ENCODE measurements at regions not wholly inside any gene's neighbourhood (a gene's known extent, or its start where the extent isn't known, plus 50 kb on each side); places are given as distances from the start of the nearest gene placed in this dataset.

DNA sequence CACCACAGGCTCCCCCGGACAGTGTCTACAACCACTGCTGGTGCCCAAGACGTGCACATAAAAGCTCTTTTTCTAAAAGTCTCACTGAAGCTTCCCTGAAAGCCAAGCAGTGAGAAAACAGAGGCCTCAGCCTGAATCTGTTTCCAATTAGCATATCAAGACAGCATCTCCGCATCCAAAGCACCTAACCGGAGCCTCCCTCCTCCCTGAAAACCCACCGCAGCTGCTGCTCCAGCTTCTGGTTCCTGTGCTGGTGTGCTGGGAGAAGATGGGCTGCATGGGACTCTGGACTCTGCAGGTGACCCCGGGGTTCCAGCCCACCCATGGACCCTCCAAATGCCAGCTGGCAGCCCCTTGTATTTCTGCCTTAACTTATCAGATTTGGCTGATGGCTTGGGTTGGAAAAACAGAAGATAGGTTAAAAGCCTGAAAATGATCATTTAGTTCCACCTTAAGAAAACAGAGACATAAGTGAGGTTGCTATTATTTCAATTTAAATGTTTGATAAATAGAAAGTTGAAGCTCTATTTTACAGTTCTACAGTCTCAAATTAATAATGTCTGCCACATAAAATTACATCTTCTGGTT lies 103.3 kb downstream of the TMEM18 start:
- no peak for DNase-seq

- DNase-seq: no peak
Measured at GRCh38 chr2:573025-573424, 104.2 kb downstream of the TMEM18 start.

DNA sequence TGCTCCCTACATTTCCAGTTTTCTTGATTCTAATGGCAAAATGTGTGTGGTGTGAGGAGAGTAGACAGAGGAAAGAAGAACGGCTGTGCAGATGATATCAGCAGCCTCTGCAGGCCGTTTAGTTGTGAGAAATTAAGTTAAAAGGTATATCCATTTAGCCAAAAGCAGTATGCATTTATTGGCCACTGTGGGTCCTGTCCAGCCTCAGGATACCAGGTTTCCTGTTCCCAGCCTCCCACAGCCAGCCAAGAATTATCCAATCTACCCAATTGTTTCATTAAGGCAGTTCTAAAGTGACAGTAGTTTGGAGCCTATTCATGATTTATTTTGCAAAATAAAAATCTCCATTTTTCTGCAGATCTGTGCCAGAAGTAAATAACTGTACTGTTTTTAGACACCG lies 107.5 kb downstream of the TMEM18 start:
- no peak for DNase-seq

GRCh38 chr2:568639-569235 lies 108.5 kb downstream of the TMEM18 start:
- no peak for DNase-seq

GRCh38 chr2:567865-568638 lies 109.2 kb downstream of the TMEM18 start:
- no peak for DNase-seq

DNA sequence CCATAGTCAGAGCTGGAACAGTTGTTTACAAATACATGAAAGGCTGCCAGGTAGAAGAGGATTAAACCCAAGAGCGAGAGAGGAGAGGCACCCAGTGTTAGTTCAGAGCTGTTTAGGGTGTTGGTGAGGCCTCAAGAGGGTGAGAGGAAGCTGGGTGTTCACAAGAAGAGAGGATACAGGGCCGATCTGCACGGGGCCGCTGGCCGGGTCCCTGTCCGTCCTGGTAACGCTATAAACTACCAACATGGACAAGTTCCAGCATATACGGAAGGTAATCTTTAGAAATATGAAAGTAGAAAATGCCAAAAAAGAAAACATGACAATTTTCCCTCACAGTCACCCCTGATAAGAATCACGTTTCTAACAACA lies 109.7 kb downstream of the TMEM18 start:
- no peak for DNase-seq

GRCh38 chr2:566379-567313 lies 110.6 kb downstream of the TMEM18 start:
- DNase-seq: no peak

GRCh38 chr2:564471-565181 lies 112.6 kb downstream of the TMEM18 start:
- DNase-seq: no peak

GRCh38 chr2:563512-563911 lies 113.7 kb downstream of the TMEM18 start:
- no peak for DNase-seq

DNA sequence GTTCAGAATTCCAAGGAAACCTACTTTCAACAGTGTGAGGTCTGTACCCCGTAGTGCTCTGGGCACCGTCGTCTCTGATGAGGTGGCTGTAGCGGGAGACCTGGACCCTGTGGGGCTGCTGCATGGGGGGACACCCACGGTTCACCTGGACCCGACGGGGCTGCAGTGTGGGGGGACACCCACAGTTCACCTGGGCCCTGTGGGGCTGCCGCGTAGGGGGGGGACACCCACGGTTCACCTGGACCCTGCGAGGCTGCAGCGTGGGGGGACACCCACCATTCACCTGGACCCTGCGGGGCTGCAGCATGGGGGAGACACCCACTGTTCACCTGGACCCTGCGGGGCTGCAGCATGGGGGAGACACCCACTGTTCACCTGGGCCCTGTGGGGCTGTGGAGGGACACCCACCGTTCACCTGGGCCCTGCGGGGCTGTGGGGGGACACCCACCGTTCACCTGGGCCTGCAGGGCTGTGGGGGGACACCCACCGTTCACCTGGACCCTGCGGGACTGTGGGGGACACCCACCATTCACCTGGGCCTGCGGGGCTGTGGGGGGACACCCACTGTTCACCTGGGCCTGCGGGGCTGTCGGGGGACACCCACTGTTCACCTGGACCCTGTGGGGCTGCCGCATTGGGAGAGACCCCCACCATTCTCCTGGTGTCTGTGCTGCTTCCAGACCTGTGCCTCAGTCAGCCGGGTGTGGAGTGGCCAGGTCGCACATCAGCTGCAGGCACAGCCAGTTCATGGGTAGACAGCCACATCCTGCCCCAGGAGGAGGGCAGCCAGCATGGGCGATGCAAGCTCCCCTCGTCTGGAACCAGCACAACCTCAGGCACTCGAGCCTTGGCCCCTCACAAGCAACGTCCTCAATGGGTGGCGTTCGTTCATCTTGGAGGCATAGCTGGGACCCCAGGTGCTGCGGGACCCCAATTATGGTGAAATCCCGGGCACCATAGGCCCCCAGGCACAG lies 114.5 kb downstream of the TMEM18 start:
- DNase-seq: no peak

GRCh38 chr2:558879-559278 lies 118.3 kb downstream of the TMEM18 start:
- DNase-seq: no peak

DNA sequence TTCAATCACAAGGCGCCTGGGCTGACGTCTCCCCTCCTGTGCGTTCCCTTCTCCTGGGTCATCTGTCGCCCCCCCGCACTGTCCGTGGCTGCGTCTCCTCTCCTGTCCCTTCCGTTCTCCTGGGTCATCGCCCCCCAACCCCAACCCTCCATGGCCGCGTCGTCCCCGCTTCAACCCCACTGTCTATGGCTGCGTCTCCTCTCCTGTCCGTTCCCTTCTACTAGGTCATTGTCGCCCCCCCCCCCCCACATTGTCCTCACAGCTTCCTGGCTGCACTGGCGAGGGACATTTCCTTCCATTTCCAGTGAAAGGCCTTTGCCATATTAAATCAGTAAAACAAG lies 118.9 kb downstream of the TMEM18 start:
- DNase-seq: no peak

GRCh38 chr2:557635-558301 lies 119.4 kb downstream of the TMEM18 start:
- no peak for DNase-seq

DNA sequence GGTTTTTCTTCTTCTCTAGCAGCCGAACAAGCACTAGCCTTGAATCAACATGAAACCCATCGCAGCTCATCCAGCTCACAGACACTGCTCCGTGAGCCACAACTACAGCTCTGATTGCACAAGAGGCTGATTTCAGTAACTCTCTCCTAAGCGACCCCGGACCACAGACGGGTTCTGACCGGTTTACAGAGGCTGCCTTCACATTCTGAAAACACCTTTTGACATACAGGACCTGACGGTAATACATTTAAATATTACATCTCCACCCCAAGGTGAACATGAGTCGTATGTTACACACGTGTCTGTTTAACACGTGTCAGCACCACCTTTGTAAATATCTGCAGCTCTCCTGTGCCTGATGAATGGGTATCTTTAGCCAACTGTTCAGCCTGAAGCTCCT lies 120.7 kb downstream of the TMEM18 start:
- no peak for DNase-seq

- DNase-seq: no peak
Measured at GRCh38 chr2:555164-555922, 121.9 kb downstream of the TMEM18 start.

- no peak for DNase-seq
Measured at GRCh38 chr2:554444-554843, 122.8 kb downstream of the TMEM18 start.

GRCh38 chr2:552906-553305 lies 124.3 kb downstream of the TMEM18 start:
- DNase-seq: no peak

GRCh38 chr2:551621-552020 lies 125.6 kb downstream of the TMEM18 start:
- DNase-seq: no peak

DNA sequence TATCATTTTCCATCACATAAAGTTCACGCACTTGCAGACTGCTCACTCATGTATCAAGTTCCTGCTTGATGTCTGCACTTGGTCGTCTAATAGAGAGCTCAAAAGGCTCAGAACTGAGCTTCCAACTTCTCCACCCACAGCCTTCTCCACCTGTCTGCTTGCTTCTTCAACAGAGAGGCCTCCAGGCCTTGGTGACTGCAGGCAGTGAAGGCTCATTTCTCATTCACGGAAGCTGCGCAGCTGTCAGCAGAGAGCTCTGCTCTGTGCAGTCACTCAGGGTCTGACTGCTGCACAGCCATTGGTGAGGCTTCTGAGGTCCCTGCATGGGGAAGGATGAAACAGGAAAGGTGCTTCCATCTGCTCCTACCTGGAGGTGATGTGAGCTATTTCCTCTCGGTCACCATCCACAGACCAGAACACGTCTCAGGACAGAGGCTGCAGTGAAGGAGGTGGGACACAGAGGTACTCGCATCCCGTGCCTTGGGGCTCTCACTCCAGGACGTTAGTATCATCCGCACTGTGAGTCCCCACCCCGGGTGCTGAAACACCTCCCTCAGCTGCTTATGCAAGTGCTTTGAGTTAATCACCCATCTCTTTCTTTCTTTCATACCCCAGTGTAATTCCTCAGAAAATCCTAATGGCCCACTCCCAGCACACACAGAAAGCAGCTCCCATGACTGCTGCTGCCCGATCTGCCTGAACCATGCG lies 126.2 kb downstream of the TMEM18 start:
- DNase-seq: no peak

All from GOT3 (cell line).